ENCODE measurements at regions not wholly inside any gene's neighbourhood (a gene's known extent, or its start where the extent isn't known, plus 50 kb on each side); places are given as distances from the start of the nearest gene placed in this dataset.

- TF ChIP-seq CHD7 (IDR thresholded peaks at IDR 0.05; ENCODE audit: low read depth, low read length) (no peak), XRCC5 (IDR thresholded peaks at IDR 0.05; ENCODE audit: low read depth, low read length) (no peak), PHTF2 (CRISPR knock-in tag; IDR thresholded peaks at IDR 0.05) (no peak), ZNF551 (CRISPR knock-in tag; IDR thresholded peaks at IDR 0.05) (no peak), ZNF449 (CRISPR knock-in tag; IDR thresholded peaks at IDR 0.05) (no peak), MNT (conservative IDR thresholded peaks at IDR 0.05) (no peak), ZNF23 (CRISPR knock-in tag; IDR thresholded peaks at IDR 0.05) (no peak)
- TF ChIP-seq, protein P1, sequence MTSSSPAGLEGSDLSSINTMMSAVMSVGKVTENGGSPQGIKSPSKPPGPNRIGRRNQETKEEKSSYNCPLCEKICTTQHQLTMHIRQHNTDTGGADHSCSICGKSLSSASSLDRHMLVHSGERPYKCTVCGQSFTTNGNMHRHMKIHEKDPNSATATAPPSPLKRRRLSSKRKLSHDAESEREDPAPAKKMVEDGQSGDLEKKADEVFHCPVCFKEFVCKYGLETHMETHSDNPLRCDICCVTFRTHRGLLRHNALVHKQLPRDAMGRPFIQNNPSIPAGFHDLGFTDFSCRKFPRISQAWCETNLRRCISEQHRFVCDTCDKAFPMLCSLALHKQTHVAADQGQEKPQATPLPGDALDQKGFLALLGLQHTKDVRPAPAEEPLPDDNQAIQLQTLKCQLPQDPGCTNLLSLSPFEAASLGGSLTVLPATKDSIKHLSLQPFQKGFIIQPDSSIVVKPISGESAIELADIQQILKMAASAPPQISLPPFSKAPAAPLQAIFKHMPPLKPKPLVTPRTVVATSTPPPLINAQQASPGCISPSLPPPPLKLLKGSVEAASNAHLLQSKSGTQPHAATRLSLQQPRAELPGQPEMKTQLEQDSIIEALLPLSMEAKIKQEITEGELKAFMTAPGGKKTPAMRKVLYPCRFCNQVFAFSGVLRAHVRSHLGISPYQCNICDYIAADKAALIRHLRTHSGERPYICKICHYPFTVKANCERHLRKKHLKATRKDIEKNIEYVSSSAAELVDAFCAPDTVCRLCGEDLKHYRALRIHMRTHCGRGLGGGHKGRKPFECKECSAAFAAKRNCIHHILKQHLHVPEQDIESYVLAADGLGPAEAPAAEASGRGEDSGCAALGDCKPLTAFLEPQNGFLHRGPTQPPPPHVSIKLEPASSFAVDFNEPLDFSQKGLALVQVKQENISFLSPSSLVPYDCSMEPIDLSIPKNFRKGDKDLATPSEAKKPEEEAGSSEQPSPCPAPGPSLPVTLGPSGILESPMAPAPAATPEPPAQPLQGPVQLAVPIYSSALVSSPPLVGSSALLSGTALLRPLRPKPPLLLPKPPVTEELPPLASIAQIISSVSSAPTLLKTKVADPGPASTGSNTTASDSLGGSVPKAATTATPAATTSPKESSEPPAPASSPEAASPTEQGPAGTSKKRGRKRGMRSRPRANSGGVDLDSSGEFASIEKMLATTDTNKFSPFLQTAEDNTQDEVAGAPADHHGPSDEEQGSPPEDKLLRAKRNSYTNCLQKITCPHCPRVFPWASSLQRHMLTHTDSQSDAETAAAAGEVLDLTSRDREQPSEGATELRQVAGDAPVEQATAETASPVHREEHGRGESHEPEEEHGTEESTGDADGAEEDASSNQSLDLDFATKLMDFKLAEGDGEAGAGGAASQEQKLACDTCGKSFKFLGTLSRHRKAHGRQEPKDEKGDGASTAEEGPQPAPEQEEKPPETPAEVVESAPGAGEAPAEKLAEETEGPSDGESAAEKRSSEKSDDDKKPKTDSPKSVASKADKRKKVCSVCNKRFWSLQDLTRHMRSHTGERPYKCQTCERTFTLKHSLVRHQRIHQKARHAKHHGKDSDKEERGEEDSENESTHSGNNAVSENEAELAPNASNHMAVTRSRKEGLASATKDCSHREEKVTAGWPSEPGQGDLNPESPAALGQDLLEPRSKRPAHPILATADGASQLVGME (CRISPR knock-in tag; IDR thresholded peaks at IDR 0.05), result no peak
Measured at GRCh38 chr11:122331079-122331478, 215.1 kb upstream of the BLID start (continued).

Data from K562 (cell line).